ENCODE measurements at regions not wholly inside any gene's neighbourhood (a gene's known extent, or its start where the extent isn't known, plus 50 kb on each side); places are given as distances from the start of the nearest gene placed in this dataset.
"Not testable (repeated sequence)": the region's sequence is repeated elsewhere in the genome, so short reads cannot be mapped to it uniquely, and the experiment has no call there.

- not testable (repeated sequence) for DNase-seq
Measured at GRCh38 chr1:120552190-120552589, 137.4 kb downstream of the NBPF8 start.

- DNase-seq = peak in 1 of 2 donors; percentile 18
Measured at GRCh38 chr1:120557605-120558302, 142.9 kb downstream of the NBPF8 start.

GRCh38 chr1:120558303-120559060, 143.6 kb downstream of the NBPF8 start:
- peak; percentile 51 to 64 for DNase-seq

- not testable (repeated sequence) for DNase-seq
Measured at GRCh38 chr1:120561767-120562166, 146.9 kb downstream of the NBPF8 start.

- not testable (repeated sequence) for DNase-seq
Measured at GRCh38 chr1:120565396-120565795, 150.6 kb downstream of the NBPF8 start.

GRCh38 chr1:120567620-120568019, 152.8 kb downstream of the NBPF8 start:
- DNase-seq = not testable (repeated sequence)

- DNase-seq = not testable (repeated sequence)
Measured at GRCh38 chr1:120575201-120575600, 148.5 kb upstream of the NBPF26 start.

GRCh38 chr1:120582135-120582534, 141.6 kb upstream of the NBPF26 start:
- not testable (repeated sequence) for DNase-seq

- DNase-seq = not testable (repeated sequence)
Measured at GRCh38 chr1:120586053-120586452, 137.7 kb upstream of the NBPF26 start.

GRCh38 chr1:120588811-120589210, 134.9 kb upstream of the NBPF26 start:
- DNase-seq = not testable (repeated sequence)

GRCh38 chr1:120591774-120592173, 132.0 kb upstream of the NBPF26 start:
- DNase-seq = not testable (repeated sequence)

GRCh38 chr1:120592943-120593342, 130.8 kb upstream of the NBPF26 start:
- not testable (repeated sequence) for DNase-seq

GRCh38 chr1:120593648-120594047, 130.1 kb upstream of the NBPF26 start:
- not testable (repeated sequence) for DNase-seq

- not testable (repeated sequence) for DNase-seq
Measured at GRCh38 chr1:120598331-120598951, 125.3 kb upstream of the NBPF26 start.

- DNase-seq = not testable (repeated sequence)
Measured at GRCh38 chr1:120599511-120599910, 124.2 kb upstream of the NBPF26 start.

- not testable (repeated sequence) for DNase-seq
Measured at GRCh38 chr1:120600442-120601041, 123.2 kb upstream of the NBPF26 start.

- not testable (repeated sequence) for DNase-seq
Measured at GRCh38 chr1:120607882-120608281, 115.9 kb upstream of the NBPF26 start.

- not testable (repeated sequence) for DNase-seq
Measured at GRCh38 chr1:120608314-120609014, 115.3 kb upstream of the NBPF26 start.

- DNase-seq = not testable (repeated sequence)
Measured at GRCh38 chr1:120609015-120609573, 114.7 kb upstream of the NBPF26 start.

- DNase-seq = not testable (repeated sequence)
Measured at GRCh38 chr1:120609834-120610233, 113.9 kb upstream of the NBPF26 start.

GRCh38 chr1:120614931-120615639, 108.7 kb upstream of the NBPF26 start:
- not testable (repeated sequence) for DNase-seq
